HepG2 (cell line): ENCODE measurements at regions not wholly inside any gene's neighbourhood (a gene's known extent, or its start where the extent isn't known, plus 50 kb on each side); places are given as distances from the start of the nearest gene placed in this dataset.

Experiments used
- ATAC-seq: fragments of 200-7000 bp; cut with Tn5 transposase; 3 replicates; pipeline ENCODE4 v1.9.1; 2020; ENCODE audit warnings: mild to moderate bottlenecking, moderate library complexity
- BruUV-seq: library from RNA; stranded (reverse); fragments of 400-500 nt; replicated peaks from 2 replicates; lab custom pipeline; 2021; lab: Mats Ljungman, UMichigan
- CTCF ChIA-PET: fragments of 300-600 bp; formaldehyde crosslinking; extraction: SDS; loops from one replicate; lab custom pipeline; 2021; ENCODE audit warnings: low total read pairs, inconsistent platforms, low intra/inter-chr PET ratio; lab: Yijun Ruan, JAX
- POLR2A ChIA-PET: fragments of 350-600 bp; sonication (Branson Sonifier 250); formaldehyde crosslinking; loops from one replicate; lab custom pipeline; 2020; ENCODE audit warnings: antibody characterized with exemption, inconsistent platforms; lab: Yijun Ruan, JAX
- DNase-seq: peaks from one replicate; pipeline ENCODE4 v3.0.0-alpha.2; 2015; ENCODE audit warnings: low spot score
- FAIRE-seq: peaks from 3 replicates; lab custom pipeline; 2011; peaks lifted over from hg19 to GRCh38; lab: Jason Lieb, UNC
- H2AFZ ChIP-seq: one replicate; pipeline ENCODE4 v1.6.1; 2011; ENCODE audit warnings: low read length, inconsistent platforms
- H3K27ac ChIP-seq: fragments of 300-600 bp; 3 replicates; pipeline ENCODE4 v1.8.0; 2011; ENCODE audit warnings: mixed run types, mild to moderate bottlenecking, mixed read lengths, low read length, inconsistent platforms; ENCODE audit not compliant: insufficient read depth; ENCODE audit errors: extremely low read length
- H3K27me3 ChIP-seq, 2 experiments: fragments of 200-600 bp in 1 of 2; 2 replicates in 1 of 2; 3 replicates in 1 of 2; pipeline versions ENCODE4 v1.6.0 to v1.8.0; 2011; ENCODE audit warnings: low read length in 2 of 2, mild to moderate bottlenecking in 2 of 2, moderate library complexity in 2 of 2, inconsistent platforms in 1 of 2; ENCODE audit not compliant: insufficient read depth in 2 of 2, control insufficient read depth in 1 of 2
- H3K36me3 ChIP-seq, 2 experiments: fragments of 200-600 bp in 1 of 2; replicated peaks in 1 of 2; 2 replicates in 1 of 2; 3 replicates in 1 of 2; pipeline versions ENCODE4 v1.5.1 to v1.8.0; 2011; ENCODE audit warnings: low read length in 2 of 2, inconsistent platforms in 1 of 2; ENCODE audit not compliant: insufficient read depth in 2 of 2, control insufficient read depth in 1 of 2
- H3K4me1 ChIP-seq: 2 replicates; pipeline ENCODE4 v1.5.1; 2012; ENCODE audit warnings: low read length, inconsistent platforms; ENCODE audit not compliant: insufficient read depth
- H3K4me2 ChIP-seq: 2 replicates; pipeline ENCODE4 v1.6.0; 2011; ENCODE audit warnings: low read depth, low read length, inconsistent platforms
- H3K4me3 ChIP-seq, 3 experiments: fragments of 200-600 bp in 1 of 3; sonication (generic), shearing (Covaris generic) in 1 of 3; replicated peaks in 1 of 3; 2 replicates each; pipeline ENCODE4 v1.5.1; 2011 to 2016; ENCODE audit warnings: low read length in 3 of 3, inconsistent platforms in 2 of 3, low read depth in 2 of 3, mild to moderate bottlenecking in 2 of 3, control low read depth in 1 of 3, mixed read lengths in 1 of 3; ENCODE audit not compliant: insufficient read depth in 1 of 3
- H3K79me2 ChIP-seq: one replicate; pipeline ENCODE4 v1.6.1; 2011; ENCODE audit warnings: low read length, inconsistent platforms; ENCODE audit not compliant: insufficient read depth
- H3K9ac ChIP-seq: 2 replicates; pipeline ENCODE4 v1.6.0; 2011; ENCODE audit warnings: mild to moderate bottlenecking, low read depth, low read length, inconsistent platforms; ENCODE audit not compliant: insufficient read depth
- H3K9me3 ChIP-seq: 2 replicates; pipeline ENCODE4 v1.5.1; 2012; ENCODE audit warnings: mild to moderate bottlenecking, low read length
- H4K20me1 ChIP-seq: 2 replicates; pipeline ENCODE4 v1.6.0; 2011; ENCODE audit warnings: inconsistent platforms, mild to moderate bottlenecking, low read length, moderate library complexity; ENCODE audit not compliant: insufficient read depth
- AGO2 ChIP-seq: fragments of 200-400 bp; formaldehyde crosslinking; optimal IDR thresholded peaks from 2 replicates; pipeline ENCODE3; 2017; ENCODE audit warnings: mild to moderate bottlenecking, low read depth, low read length, moderate library complexity
- CHD2 ChIP-seq: IDR thresholded peaks from 2 replicates; pipeline ENCODE4 v1.6.1; 2011; ENCODE audit warnings: low read depth, low read length, improper control_type of control experiment
- GTF3A ChIP-seq: sonication (generic); formaldehyde crosslinking; conservative IDR thresholded peaks from 2 replicates; pipeline ENCODE4 v1.4.0; 2020; ENCODE audit warnings: mild to moderate bottlenecking, missing genetic modification reagents
- HES4 ChIP-seq: sonication (generic); formaldehyde crosslinking; IDR thresholded peaks from 2 replicates; pipeline ENCODE4 v1.9.0; 2021; ENCODE audit warnings: mild to moderate bottlenecking, missing genetic modification reagents, borderline replicate concordance
- MED13 ChIP-seq: sonication (generic); formaldehyde crosslinking; IDR thresholded peaks from 2 replicates; pipeline ENCODE4 v1.5.0; 2020; ENCODE audit warnings: missing genetic modification reagents
- U2AF2 ChIP-seq: fragments of 200-400 bp; formaldehyde crosslinking; IDR thresholded peaks from 2 replicates; pipeline ENCODE4 v1.6.1; 2017; ENCODE audit warnings: low read depth, mild to moderate bottlenecking, low read length
- ZNF12 ChIP-seq: sonication (generic); formaldehyde crosslinking; IDR thresholded peaks from 2 replicates; pipeline ENCODE4 v1.5.0; 2020; ENCODE audit warnings: missing genetic modification reagents
- WGBS: methylation state at CpG from one replicate; pipeline ENCODE4 v1.1.6; 2017; ENCODE audit warnings: low lambda C conversion rate; 5-methylcytosine and 5-hydroxymethylcytosine counted together
- in situ Hi-C: cut with HindIII; loops from 2 replicates; pipeline ENCODE4 v1.10.0; 2017; ENCODE audit warnings: low pct_unique_long_range_greater_than_20kb; ENCODE audit not compliant: extremely low pct_ligation_motif_present
- intact Hi-C: fragments of 100-400 bp; cut with micrococcal nuclease; formaldehyde crosslinking; loops from one replicate; pipeline ENCODE4 v1.10.0; 2022; ENCODE audit not compliant: unreplicated experiment
- TF ChIP-seq, protein P1 (sequence below): sonication (generic); formaldehyde crosslinking; IDR thresholded peaks from 2 replicates; pipeline ENCODE4 v1.5.1; 2020; ENCODE audit warnings: mild to moderate bottlenecking, moderate library complexity, missing genetic modification reagents
- TF ChIP-seq, protein P2 (sequence below): sonication (generic); formaldehyde crosslinking; IDR thresholded peaks from 2 replicates; pipeline ENCODE4 v1.4.0; 2020; ENCODE audit warnings: missing genetic modification reagents
- TF ChIP-seq, protein P3 (sequence below): sonication (generic); formaldehyde crosslinking; conservative IDR thresholded peaks from 2 replicates; pipeline ENCODE4 v1.5.0; 2020; ENCODE audit warnings: missing genetic modification reagents
- TF ChIP-seq, protein P4 (sequence below): fragments of 450-650 bp; IDR thresholded peaks from 2 replicates; pipeline ENCODE4 v1.6.1; 2017; ENCODE audit warnings: mild to moderate bottlenecking
- TF ChIP-seq, protein P5 (sequence below): sonication (generic); formaldehyde crosslinking; IDR thresholded peaks from 2 replicates; pipeline ENCODE4 v1.8.1; 2023; ENCODE audit warnings: mild to moderate bottlenecking, missing genetic modification reagents

DNA sequence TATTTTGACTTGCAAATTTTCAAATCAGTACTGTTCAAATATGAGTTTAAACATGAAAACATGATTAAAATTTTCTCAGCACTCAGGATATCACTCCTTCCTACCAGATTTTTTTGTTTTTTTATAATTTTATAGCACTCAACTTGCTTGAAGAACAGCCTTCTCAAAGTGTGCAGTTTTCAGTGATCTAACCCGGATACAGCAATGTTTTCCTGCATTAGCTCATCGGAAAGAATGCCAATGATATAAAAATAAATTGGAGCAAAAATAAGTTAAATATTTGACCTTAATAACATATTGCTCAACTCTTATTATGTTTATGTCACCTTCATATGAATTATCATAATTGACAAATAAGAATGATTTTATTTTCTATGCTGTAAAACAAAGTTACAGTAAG, 766.8 kb downstream of the USP25 start:
- POLR2A ChIA-PET, result no interaction called here

DNA sequence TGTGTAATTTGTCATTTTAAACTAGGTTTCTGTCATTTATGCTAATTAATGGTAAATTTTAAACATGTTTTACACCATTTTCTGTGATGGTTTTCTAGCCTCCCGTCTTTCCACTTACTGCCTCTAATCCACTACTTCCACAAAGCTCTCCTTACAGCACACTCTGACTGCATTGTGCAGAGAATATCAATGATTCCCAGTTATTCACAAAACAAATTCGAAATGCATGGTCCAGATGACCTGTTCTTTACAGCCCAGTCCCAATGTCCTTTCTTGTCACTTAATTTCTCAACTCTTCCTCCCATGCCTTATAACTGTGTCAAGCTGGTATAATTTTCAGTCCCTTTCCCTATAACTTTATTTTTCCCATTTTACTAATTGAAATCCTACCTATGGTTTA, 770.5 kb downstream of the USP25 start:
- FAIRE-seq (no peak), DNase-seq (no peak), ATAC-seq (no peak)
- no TSS peak for BruUV-seq
- POLR2A ChIA-PET, result no interaction called here
- H3K36me3 ChIP-seq, result no peaks in the 10 kb centered on the region
- no peak overlapping the region for H3K27ac ChIP-seq
- WGBS, result 0% methylated on average over 2 of the region's 2 CpGs
- intact Hi-C loops (no loop called here), in situ Hi-C loops (no loop called here)
- H3K79me2 ChIP-seq, result no peaks in the 10 kb centered on the region
- no peaks in the 10 kb centered on the region for H3K4me1 ChIP-seq
- no peak overlapping the region for H3K9ac ChIP-seq
- no peaks in the 10 kb centered on the region for H3K27me3 ChIP-seq
- CTCF ChIA-PET, result no interaction called here
- H3K4me3 ChIP-seq, result no peak overlapping the region
- H3K9me3 ChIP-seq, result no peaks in the 10 kb centered on the region
- H2AFZ ChIP-seq, result no peak overlapping the region
- no peak overlapping the region for H3K4me2 ChIP-seq
- no peaks in the 10 kb centered on the region for H4K20me1 ChIP-seq
- TF ChIP-seq HES4 (CRISPR knock-in tag), result no peak
- TF ChIP-seq, protein P1, sequence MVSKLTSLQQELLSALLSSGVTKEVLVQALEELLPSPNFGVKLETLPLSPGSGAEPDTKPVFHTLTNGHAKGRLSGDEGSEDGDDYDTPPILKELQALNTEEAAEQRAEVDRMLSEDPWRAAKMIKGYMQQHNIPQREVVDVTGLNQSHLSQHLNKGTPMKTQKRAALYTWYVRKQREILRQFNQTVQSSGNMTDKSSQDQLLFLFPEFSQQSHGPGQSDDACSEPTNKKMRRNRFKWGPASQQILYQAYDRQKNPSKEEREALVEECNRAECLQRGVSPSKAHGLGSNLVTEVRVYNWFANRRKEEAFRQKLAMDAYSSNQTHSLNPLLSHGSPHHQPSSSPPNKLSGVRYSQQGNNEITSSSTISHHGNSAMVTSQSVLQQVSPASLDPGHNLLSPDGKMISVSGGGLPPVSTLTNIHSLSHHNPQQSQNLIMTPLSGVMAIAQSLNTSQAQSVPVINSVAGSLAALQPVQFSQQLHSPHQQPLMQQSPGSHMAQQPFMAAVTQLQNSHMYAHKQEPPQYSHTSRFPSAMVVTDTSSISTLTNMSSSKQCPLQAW (CRISPR knock-in tag), result no peak
- TF ChIP-seq, protein P2, sequence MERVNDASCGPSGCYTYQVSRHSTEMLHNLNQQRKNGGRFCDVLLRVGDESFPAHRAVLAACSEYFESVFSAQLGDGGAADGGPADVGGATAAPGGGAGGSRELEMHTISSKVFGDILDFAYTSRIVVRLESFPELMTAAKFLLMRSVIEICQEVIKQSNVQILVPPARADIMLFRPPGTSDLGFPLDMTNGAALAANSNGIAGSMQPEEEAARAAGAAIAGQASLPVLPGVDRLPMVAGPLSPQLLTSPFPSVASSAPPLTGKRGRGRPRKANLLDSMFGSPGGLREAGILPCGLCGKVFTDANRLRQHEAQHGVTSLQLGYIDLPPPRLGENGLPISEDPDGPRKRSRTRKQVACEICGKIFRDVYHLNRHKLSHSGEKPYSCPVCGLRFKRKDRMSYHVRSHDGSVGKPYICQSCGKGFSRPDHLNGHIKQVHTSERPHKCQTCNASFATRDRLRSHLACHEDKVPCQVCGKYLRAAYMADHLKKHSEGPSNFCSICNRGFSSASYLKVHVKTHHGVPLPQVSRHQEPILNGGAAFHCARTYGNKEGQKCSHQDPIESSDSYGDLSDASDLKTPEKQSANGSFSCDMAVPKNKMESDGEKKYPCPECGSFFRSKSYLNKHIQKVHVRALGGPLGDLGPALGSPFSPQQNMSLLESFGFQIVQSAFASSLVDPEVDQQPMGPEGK (CRISPR knock-in tag), result no peak
- TF ChIP-seq GTF3A (CRISPR knock-in tag), result no peak
- TF ChIP-seq ZNF12, result no peak
- TF ChIP-seq, protein P3, sequence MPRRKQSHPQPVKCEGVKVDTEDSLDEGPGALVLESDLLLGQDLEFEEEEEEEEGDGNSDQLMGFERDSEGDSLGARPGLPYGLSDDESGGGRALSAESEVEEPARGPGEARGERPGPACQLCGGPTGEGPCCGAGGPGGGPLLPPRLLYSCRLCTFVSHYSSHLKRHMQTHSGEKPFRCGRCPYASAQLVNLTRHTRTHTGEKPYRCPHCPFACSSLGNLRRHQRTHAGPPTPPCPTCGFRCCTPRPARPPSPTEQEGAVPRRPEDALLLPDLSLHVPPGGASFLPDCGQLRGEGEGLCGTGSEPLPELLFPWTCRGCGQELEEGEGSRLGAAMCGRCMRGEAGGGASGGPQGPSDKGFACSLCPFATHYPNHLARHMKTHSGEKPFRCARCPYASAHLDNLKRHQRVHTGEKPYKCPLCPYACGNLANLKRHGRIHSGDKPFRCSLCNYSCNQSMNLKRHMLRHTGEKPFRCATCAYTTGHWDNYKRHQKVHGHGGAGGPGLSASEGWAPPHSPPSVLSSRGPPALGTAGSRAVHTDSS, result no peak
- TF ChIP-seq, protein P4, sequence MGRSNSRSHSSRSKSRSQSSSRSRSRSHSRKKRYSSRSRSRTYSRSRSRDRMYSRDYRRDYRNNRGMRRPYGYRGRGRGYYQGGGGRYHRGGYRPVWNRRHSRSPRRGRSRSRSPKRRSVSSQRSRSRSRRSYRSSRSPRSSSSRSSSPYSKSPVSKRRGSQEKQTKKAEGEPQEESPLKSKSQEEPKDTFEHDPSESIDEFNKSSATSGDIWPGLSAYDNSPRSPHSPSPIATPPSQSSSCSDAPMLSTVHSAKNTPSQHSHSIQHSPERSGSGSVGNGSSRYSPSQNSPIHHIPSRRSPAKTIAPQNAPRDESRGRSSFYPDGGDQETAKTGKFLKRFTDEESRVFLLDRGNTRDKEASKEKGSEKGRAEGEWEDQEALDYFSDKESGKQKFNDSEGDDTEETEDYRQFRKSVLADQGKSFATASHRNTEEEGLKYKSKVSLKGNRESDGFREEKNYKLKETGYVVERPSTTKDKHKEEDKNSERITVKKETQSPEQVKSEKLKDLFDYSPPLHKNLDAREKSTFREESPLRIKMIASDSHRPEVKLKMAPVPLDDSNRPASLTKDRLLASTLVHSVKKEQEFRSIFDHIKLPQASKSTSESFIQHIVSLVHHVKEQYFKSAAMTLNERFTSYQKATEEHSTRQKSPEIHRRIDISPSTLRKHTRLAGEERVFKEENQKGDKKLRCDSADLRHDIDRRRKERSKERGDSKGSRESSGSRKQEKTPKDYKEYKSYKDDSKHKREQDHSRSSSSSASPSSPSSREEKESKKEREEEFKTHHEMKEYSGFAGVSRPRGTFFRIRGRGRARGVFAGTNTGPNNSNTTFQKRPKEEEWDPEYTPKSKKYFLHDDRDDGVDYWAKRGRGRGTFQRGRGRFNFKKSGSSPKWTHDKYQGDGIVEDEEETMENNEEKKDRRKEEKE, result no peak
- TF ChIP-seq, protein P5, sequence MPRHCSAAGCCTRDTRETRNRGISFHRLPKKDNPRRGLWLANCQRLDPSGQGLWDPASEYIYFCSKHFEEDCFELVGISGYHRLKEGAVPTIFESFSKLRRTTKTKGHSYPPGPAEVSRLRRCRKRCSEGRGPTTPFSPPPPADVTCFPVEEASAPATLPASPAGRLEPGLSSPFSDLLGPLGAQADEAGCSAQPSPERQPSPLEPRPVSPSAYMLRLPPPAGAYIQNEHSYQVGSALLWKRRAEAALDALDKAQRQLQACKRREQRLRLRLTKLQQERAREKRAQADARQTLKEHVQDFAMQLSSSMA, result no peak
- TF ChIP-seq MED13, result no peak

More for the DNA sequence above, 766.8 kb downstream of the USP25 start:
- in situ Hi-C loops, result no loop called here
- 70% methylated on average over 2 of the region's 2 CpGs for WGBS
- H3K9ac ChIP-seq, result no peak overlapping the region
- BruUV-seq, result no TSS peak
- H3K4me3 ChIP-seq, result no peak overlapping the region
- H3K4me1 ChIP-seq, result no peaks in the 10 kb centered on the region
- FAIRE-seq (no peak), ATAC-seq (no peak), DNase-seq (no peak)
- no peak overlapping the region for H2AFZ ChIP-seq
- no peaks in the 10 kb centered on the region for H4K20me1 ChIP-seq
- H3K79me2 ChIP-seq, result no peaks in the 10 kb centered on the region
- intact Hi-C loops, result no loop called here
- H3K27ac ChIP-seq, result no peak overlapping the region
- CTCF ChIA-PET, result no interaction called here
- H3K36me3 ChIP-seq, result no peaks in the 10 kb centered on the region
- no peaks in the 10 kb centered on the region for H3K27me3 ChIP-seq
- no peaks in the 10 kb centered on the region for H3K9me3 ChIP-seq
- H3K4me2 ChIP-seq, result no peak overlapping the region
- no peak for TF ChIP-seq U2AF2
- TF ChIP-seq AGO2, result no peak
- TF ChIP-seq CHD2, result no peak
